ENCODE measurements at regions not wholly inside any gene's neighbourhood (a gene's known extent, or its start where the extent isn't known, plus 50 kb on each side); places are given as distances from the start of the nearest gene placed in this dataset.
"Not testable (repeated sequence)": the region's sequence is repeated elsewhere in the genome, so short reads cannot be mapped to it uniquely, and the experiment has no call there.

DNA sequence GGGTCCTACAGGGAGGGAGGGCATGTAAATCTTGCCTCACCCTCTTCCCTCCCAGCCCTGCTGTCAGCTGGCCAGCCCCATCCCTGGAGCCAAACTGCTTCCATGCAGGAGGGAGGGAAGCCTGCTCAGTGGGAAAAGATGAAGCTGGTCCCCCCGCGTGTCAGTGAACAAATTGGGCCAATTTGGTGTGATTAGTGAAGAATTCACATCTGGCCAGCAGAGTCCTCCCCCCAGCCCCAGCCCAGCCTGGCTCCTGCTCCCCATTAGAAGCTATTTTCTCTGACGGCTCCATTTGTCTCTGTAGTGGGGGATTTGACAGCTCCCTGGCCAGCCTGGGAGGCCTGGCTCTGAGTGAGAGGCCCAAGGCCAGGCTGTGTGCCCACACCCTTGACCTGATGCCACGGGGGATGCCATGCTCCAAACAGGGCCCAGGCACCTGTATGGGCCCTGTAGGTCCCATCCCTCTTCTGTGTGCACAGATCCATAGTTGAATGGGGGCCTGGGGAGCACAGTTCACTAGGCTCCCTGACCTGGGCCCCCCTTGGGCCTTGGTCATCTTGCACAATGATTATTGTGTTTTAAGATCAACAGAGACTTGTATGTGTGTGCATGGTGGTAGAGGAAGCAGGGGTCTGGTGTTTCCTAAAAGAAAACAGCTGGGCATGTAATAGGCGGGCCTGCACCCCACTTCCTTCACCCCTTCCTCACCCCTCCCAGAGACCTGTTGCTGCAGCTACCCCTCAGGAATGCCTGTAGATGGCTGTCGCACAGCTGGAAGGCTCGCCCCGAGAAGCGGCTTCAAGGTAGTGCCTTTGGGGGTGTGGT is 50.7 kb upstream of the TAC4 start:
- H3K4me1 ChIP-seq (ENCODE audit: insufficient read depth, low read length, severe bottlenecking): no peaks in the 10 kb centered on the region
- TF ChIP-seq, protein P1, sequence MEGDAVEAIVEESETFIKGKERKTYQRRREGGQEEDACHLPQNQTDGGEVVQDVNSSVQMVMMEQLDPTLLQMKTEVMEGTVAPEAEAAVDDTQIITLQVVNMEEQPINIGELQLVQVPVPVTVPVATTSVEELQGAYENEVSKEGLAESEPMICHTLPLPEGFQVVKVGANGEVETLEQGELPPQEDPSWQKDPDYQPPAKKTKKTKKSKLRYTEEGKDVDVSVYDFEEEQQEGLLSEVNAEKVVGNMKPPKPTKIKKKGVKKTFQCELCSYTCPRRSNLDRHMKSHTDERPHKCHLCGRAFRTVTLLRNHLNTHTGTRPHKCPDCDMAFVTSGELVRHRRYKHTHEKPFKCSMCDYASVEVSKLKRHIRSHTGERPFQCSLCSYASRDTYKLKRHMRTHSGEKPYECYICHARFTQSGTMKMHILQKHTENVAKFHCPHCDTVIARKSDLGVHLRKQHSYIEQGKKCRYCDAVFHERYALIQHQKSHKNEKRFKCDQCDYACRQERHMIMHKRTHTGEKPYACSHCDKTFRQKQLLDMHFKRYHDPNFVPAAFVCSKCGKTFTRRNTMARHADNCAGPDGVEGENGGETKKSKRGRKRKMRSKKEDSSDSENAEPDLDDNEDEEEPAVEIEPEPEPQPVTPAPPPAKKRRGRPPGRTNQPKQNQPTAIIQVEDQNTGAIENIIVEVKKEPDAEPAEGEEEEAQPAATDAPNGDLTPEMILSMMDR (IDR thresholded peaks at IDR 0.05; ENCODE audit: low read length): no peak
- TF ChIP-seq EZH2 (IDR thresholded peaks at IDR 0.05; ENCODE audit: borderline replicate concordance, low read length): no peak
- H3K9ac ChIP-seq (ENCODE audit: low read length): no peak overlapping the region
- peaks cover 12% of the 10 kb centered on the region; the same call in 1 of the 2 replicates for H3K27me3 ChIP-seq (ENCODE audit: insufficient read depth, low read length)
- no peaks in the 10 kb centered on the region for H3K36me3 ChIP-seq (ENCODE audit: insufficient read depth, low read length)
- no peaks in the 10 kb centered on the region for H4K20me1 ChIP-seq (ENCODE audit: insufficient read depth, low read length)
- H3K79me2 ChIP-seq (ENCODE audit: insufficient read depth, low read length): no peaks in the 10 kb centered on the region
- H3K4me3 ChIP-seq (ENCODE audit: low read depth, low read length, poor library complexity, severe bottlenecking): no peak overlapping the region
- H3K9me2 ChIP-seq (ENCODE audit: low read depth, low read length): no peaks in the 10 kb centered on the region
- H2AFZ ChIP-seq (ENCODE audit: low read length): no peak overlapping the region
- no peaks in the 10 kb centered on the region for H3F3A ChIP-seq (ENCODE audit: insufficient read depth, low read length)
- H3K27ac ChIP-seq (ENCODE audit: low read depth, low read length, poor library complexity, severe bottlenecking): no peak overlapping the region
- no peaks in the 10 kb centered on the region for H3K9me3 ChIP-seq (ENCODE audit: low read length)
- no peak overlapping the region for H3K4me2 ChIP-seq (ENCODE audit: low read length)

DNA sequence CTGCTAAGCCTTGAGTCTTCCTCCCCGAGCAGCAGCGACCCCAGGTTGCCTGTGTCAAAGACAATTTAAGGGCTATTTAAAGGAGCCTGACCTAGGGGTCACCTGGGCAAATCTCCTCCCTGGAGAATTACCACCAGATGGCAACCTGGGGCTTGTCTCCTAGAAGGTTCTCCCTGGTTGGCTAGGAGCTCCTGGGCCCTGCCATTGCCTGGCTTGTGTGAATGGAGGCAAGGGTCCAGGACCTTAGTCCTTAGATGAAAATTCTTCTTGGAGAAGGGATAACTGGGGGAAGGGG is 51.3 kb upstream of the TAC4 start:
- Histone ChIP-seq H3K4me1 (ENCODE audit: insufficient read depth, low read length, severe bottlenecking) (no peaks in the 10 kb centered on the region), H3K4me2 (ENCODE audit: low read length) (no peak overlapping the region), H3K9me3 (ENCODE audit: low read length) (no peaks in the 10 kb centered on the region), H3K27me3 (ENCODE audit: insufficient read depth, low read length) (peaks cover 12% of the 10 kb centered on the region; the same call in 1 of the 2 replicates), H3F3A (ENCODE audit: insufficient read depth, low read length) (no peaks in the 10 kb centered on the region), H3K4me3 (ENCODE audit: low read depth, low read length, poor library complexity, severe bottlenecking) (no peak overlapping the region), H3K79me2 (ENCODE audit: insufficient read depth, low read length) (no peaks in the 10 kb centered on the region), H2AFZ (ENCODE audit: low read length) (no peak overlapping the region), H4K20me1 (ENCODE audit: insufficient read depth, low read length) (no peaks in the 10 kb centered on the region), H3K27ac (ENCODE audit: low read depth, low read length, poor library complexity, severe bottlenecking) (no peak overlapping the region), H3K9me2 (ENCODE audit: low read depth, low read length) (no peaks in the 10 kb centered on the region), H3K9ac (ENCODE audit: low read length) (no peak overlapping the region), H3K36me3 (ENCODE audit: insufficient read depth, low read length) (no peaks in the 10 kb centered on the region)
- TF ChIP-seq, protein P1 (IDR thresholded peaks at IDR 0.05; ENCODE audit: low read length): peak; percentile 17; the same call in 1 of the 2 replicates
- TF ChIP-seq EZH2 (IDR thresholded peaks at IDR 0.05; ENCODE audit: borderline replicate concordance, low read length): no peak

DNA sequence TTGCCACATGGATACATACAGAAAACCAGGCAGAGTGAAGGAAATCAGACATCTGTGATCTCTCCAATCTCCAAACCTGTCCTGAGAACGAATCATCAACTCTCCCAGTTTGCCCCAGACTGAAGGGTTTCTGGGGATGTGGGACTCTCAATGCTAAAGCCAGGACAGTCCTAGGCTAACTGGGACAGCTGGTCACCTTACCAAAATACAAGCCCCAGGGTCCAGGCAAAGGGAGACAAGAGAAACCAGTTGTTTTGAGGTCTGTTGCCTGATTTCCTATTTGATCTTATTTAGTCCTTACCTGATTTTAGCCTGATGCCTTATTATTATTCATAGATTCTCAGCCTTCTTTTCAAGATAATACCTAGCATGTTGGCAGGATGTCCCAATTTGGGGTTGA is 51.7 kb upstream of the TAC4 start:
- no peaks in the 10 kb centered on the region for H4K20me1 ChIP-seq (ENCODE audit: insufficient read depth, low read length)
- no peak overlapping the region for H2AFZ ChIP-seq (ENCODE audit: low read length)
- H3K36me3 ChIP-seq (ENCODE audit: insufficient read depth, low read length): no peaks in the 10 kb centered on the region
- TF ChIP-seq, protein P1 (IDR thresholded peaks at IDR 0.05; ENCODE audit: low read length): no peak
- no peak for TF ChIP-seq EZH2 (IDR thresholded peaks at IDR 0.05; ENCODE audit: borderline replicate concordance, low read length)
- no peak overlapping the region for H3K4me2 ChIP-seq (ENCODE audit: low read length)
- H3K79me2 ChIP-seq (ENCODE audit: insufficient read depth, low read length): no peaks in the 10 kb centered on the region
- H3K9ac ChIP-seq (ENCODE audit: low read length): no peak overlapping the region
- H3F3A ChIP-seq (ENCODE audit: insufficient read depth, low read length): no peaks in the 10 kb centered on the region
- no peaks in the 10 kb centered on the region for H3K9me3 ChIP-seq (ENCODE audit: low read length)
- no peaks in the 10 kb centered on the region for H3K4me1 ChIP-seq (ENCODE audit: insufficient read depth, low read length, severe bottlenecking)
- no peak overlapping the region for H3K27ac ChIP-seq (ENCODE audit: low read depth, low read length, poor library complexity, severe bottlenecking)
- H3K9me2 ChIP-seq (ENCODE audit: low read depth, low read length): no peaks in the 10 kb centered on the region
- no peak overlapping the region for H3K4me3 ChIP-seq (ENCODE audit: low read depth, low read length, poor library complexity, severe bottlenecking)
- H3K27me3 ChIP-seq (ENCODE audit: insufficient read depth, low read length): peaks cover 12% of the 10 kb centered on the region; the same call in 1 of the 2 replicates

DNA sequence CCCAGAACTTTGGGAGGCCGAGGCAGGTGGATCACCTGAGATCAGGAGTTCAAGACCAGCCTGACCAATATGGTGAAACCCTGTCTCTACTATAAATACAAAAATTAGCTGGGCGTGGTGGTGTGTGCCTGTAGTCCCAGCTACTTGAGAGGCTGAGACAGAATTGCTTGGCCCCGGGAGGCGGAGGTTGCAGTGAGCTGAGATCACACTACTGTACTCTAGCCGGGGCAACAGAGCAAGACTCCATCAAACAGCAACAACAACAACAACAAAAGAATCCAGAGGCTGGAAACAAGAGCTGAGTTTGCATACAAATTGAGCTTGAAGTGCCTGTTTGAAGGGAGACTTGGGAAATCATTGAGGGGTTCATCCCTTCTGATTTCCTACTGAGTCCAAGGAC is 52.9 kb upstream of the TAC4 start:
- H4K20me1 ChIP-seq (ENCODE audit: insufficient read depth, low read length); H3K79me2 ChIP-seq (ENCODE audit: insufficient read depth, low read length); H3F3A ChIP-seq (ENCODE audit: insufficient read depth, low read length): not testable (repeated sequence)

More for the DNA sequence above, 52.9 kb upstream of the TAC4 start:
- not testable (repeated sequence) for H3K4me3 ChIP-seq (ENCODE audit: low read depth, low read length, poor library complexity, severe bottlenecking); H3K4me2 ChIP-seq (ENCODE audit: low read length); H3K9me2 ChIP-seq (ENCODE audit: low read depth, low read length); H2AFZ ChIP-seq (ENCODE audit: low read length); H3K9me3 ChIP-seq (ENCODE audit: low read length); H3K4me1 ChIP-seq (ENCODE audit: insufficient read depth, low read length, severe bottlenecking); H3K27ac ChIP-seq (ENCODE audit: low read depth, low read length, poor library complexity, severe bottlenecking); H3K36me3 ChIP-seq (ENCODE audit: insufficient read depth, low read length); H3K9ac ChIP-seq (ENCODE audit: low read length)
- peaks cover 12% of the 10 kb centered on the region; the same call in 1 of the 2 replicates for H3K27me3 ChIP-seq (ENCODE audit: insufficient read depth, low read length)

All from OCI-LY1 (cell line).